NCI-H774 (cell line): ENCODE measurements at regions not wholly inside any gene's neighbourhood (a gene's known extent, or its start where the extent isn't known, plus 50 kb on each side); places are given as distances from the start of the nearest gene placed in this dataset.
"Not testable (repeated sequence)": the region's sequence is repeated elsewhere in the genome, so short reads cannot be mapped to it uniquely, and the experiment has no call there.

Source experiments
- DNase-seq: peaks from one replicate; lab custom pipeline; 2025; lab: John Stamatoyannopoulos, UW

- no peak for DNase-seq
Observed at GRCh38 chr5:6076341-6077239, 301.8 kb downstream of the MED10 start.

- DNase-seq = not testable (repeated sequence)
Observed at GRCh38 chr5:6072488-6072887, 305.9 kb downstream of the MED10 start.

GRCh38 chr5:6069496-6070185 is 308.7 kb downstream of the MED10 start:
- DNase-seq = no peak

GRCh38 chr5:6066016-6066415 is 312.3 kb downstream of the MED10 start:
- no peak for DNase-seq

GRCh38 chr5:6059137-6059800 is 319.1 kb downstream of the MED10 start:
- no peak for DNase-seq

GRCh38 chr5:6058055-6058715 is 320.2 kb downstream of the MED10 start:
- DNase-seq = no peak

GRCh38 chr5:6056280-6056679 is 322.1 kb downstream of the MED10 start:
- no peak for DNase-seq

- no peak for DNase-seq
Observed at GRCh38 chr5:6049662-6050061, 328.7 kb downstream of the MED10 start.

GRCh38 chr5:6048746-6049145 is 329.6 kb downstream of the MED10 start:
- no peak for DNase-seq

- no peak for DNase-seq
Observed at GRCh38 chr5:6046296-6046967, 331.9 kb downstream of the MED10 start.

GRCh38 chr5:6043491-6044310 is 334.6 kb downstream of the MED10 start:
- no peak for DNase-seq

GRCh38 chr5:6041977-6042550 is 336.3 kb downstream of the MED10 start:
- DNase-seq = no peak

- DNase-seq = no peak
Observed at GRCh38 chr5:6039111-6039510, 339.2 kb downstream of the MED10 start.

GRCh38 chr5:6036006-6036405 is 342.3 kb downstream of the MED10 start:
- DNase-seq = no peak

- no peak for DNase-seq
Observed at GRCh38 chr5:6029811-6030271, 348.5 kb downstream of the MED10 start.

GRCh38 chr5:6026766-6027406 is 351.5 kb downstream of the MED10 start:
- no peak for DNase-seq

GRCh38 chr5:6019612-6020011 is 358.7 kb downstream of the MED10 start:
- no peak for DNase-seq

GRCh38 chr5:6013506-6013905 is 364.8 kb downstream of the MED10 start:
- no peak for DNase-seq

- no peak for DNase-seq
Observed at GRCh38 chr5:6011199-6011598, 367.1 kb downstream of the MED10 start.

- no peak for DNase-seq
Observed at GRCh38 chr5:6006838-6007314, 371.5 kb downstream of the MED10 start.
